NCI-H524 treated with DMSO at 0.1 percent for 48 hours (cell line): ENCODE measurements at regions not wholly inside any gene's neighbourhood (a gene's known extent, or its start where the extent isn't known, plus 50 kb on each side); places are given as distances from the start of the nearest gene placed in this dataset.

Source experiments
- DNase-seq: peaks from one replicate; lab custom pipeline; 2025; lab: John Stamatoyannopoulos, UW

- no peak for DNase-seq
These were observed 92.1 kb upstream of the POU3F1 start for GRCh38 chr1:38138498-38139233.

DNA sequence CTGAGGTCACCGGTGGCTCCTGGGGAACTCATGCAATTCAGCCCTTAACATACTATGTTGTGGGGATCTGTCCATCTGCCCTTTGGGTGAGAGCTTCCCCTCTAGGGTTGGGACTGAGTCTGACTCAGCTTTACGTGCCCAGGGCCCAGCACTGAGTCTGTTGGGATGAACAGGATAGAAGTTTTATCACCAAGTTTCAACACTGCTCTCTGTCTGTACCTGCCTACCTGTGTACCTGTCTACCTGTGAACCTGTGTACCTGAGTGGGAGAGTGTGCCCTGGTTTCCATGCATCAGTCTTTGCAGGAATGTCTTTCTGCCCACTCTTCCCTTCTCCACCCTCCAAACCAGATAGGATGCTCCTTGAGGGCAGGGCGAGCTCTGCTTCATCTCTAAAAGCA, 90.6 kb upstream of the POU3F1 start:
- DNase-seq, result no peak

DNA sequence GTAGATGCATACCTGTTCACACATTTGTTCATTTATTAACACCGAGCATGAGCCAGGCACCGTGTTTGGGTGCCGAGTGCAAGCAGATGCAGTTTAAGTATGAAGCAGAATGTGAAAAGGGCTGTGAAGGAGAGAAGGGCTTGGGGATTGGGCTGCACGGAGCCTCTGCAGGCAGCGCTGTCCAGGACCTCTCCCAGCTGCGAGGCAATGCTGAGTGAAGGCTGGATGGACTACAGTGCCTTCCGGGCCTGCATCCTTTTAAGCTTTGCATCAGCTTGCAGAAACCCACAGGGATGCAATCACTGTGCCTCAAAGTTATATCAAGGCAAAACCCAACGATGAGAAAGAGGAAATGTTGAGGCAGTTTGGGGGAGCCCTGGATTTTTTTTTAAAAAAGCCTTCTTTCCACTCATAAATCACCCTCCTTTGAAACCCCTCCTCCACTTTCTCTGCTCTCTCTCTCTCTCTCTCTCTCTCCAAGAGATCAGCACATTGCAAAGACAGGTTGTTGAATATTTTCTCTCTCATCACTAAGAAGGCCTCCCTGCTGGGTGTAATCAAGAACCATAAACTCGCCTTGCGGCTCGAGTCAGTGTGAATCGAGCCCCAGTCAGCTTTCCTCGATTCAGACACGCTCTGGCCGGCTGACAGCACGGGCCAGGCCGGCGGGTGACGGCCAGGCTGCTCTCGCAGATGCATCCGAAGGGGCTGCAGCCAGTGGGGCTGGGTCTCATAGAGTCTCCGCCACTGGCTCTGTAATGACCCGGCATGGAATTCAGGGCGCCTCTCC, 89.2 kb upstream of the POU3F1 start:
- DNase-seq, result no peak

- no peak for DNase-seq
These were observed 87.7 kb upstream of the POU3F1 start for GRCh38 chr1:38134294-38134755.

GRCh38 chr1:38133756-38134155, 87.2 kb upstream of the POU3F1 start:
- no peak for DNase-seq

GRCh38 chr1:38133304-38133703, 86.7 kb upstream of the POU3F1 start:
- no peak for DNase-seq

DNA sequence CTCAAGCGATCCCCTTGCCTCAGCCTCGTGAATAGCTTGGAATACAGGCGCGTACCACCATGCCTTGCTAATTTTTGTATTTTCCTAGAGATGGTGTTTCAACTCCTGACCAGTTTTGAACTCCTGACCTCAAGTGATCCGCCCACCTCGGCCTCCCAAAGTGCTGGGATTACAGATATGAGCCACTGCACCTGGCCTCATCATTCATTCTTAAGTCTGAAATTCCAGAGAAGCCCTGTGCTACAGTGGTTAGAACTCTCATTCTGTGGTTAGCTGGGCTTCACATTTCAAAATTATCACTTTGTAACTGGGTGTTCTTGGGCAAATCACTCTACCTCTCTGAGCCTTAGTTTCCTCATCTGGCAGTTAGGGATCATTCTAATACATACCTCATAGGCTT, 86.1 kb upstream of the POU3F1 start:
- no peak for DNase-seq

DNA sequence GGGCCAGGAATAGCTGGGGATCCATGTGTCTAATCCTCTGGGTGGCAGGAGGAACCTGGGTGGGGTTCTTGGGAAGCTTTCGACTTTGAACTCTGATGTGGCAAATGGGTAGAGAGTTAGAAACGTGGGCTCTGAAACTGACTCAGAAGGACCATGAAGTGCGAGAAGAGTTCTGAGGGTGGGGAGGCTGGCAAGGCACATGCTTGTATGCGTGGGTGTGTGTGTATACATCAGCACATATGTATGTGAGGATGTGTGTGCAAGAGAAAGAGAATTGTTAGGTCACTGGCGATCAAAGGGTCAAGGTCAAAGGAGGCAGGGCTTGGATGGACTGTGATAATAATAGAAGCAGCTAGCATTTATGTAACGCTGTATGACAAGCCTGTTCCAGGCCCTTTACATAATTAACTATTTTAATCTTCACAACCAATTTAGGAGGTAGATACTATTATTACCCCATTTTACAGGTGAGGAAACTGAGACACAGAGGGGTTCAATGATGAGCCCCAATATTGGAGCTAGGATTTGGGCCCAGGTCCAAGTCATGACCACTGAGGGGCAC, 84.5 kb upstream of the POU3F1 start:
- no peak for DNase-seq

- DNase-seq, result no peak
These were observed 83.4 kb upstream of the POU3F1 start for GRCh38 chr1:38129971-38130370.

DNA sequence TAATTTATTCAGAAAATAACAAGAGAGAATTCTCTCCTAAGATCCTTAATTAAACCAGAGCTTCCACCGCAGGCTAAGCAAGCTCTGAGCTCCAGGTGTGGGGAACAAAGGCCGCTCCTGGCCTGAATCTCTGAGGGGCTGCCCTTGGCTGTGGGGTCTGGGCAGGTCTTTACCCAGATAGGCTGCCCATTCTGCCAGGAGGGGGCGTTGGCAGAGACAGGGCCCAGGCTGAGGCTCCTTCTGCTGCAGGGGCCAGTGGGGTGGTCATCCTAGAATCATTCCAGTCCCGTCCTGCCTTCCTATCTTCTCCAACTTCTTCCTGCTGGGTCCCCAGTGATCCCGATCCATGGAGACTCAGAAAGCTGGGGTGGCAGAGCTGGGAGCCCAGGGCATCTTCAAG, 82.9 kb upstream of the POU3F1 start:
- no peak for DNase-seq

DNA sequence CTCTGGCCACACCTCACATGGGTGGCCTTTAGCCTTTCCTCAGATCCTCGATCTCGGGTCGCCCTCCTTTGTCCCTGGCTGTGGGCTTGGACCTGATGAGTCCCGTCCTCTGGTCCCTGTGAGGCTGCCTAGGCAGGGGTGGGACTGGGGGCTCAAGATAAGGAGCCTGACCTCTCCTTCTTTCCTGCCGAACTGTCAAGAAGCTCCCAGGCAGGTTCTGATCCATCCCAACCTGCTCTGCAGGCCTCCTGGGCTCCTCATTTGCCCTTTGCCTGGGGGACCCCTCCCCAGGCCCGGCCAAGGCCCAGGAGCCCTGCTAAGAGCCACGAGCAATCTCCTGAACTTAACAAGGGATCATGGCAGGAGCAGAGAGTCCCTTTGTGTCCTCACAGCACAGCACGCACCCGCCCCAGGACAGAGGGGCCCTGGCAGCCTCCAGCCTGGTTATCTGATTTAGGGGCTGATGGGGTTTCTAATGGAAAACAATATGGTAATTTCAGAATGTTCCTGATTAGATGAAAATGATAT, 82.4 kb upstream of the POU3F1 start:
- DNase-seq, result no peak

DNA sequence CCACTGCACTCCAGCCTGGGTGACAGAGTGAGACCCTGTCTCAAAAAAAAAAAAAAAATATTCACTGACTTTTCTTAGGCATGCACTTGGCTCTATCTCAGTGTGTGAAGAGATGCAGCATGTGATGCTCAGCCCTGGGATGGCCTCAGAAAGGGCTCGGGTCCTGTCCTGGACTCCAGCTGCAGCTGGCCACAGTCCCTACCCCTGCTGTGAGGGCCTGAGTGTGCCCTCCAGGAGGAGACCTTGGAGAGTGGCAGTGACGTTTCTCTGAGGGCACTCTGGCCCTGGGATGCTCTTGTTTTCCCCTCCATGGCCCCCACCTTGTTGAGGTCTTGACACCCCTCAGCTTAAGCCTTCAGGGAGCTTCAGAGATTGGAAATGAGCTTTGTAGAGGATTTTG, 81.9 kb upstream of the POU3F1 start:
- DNase-seq, result no peak

DNA sequence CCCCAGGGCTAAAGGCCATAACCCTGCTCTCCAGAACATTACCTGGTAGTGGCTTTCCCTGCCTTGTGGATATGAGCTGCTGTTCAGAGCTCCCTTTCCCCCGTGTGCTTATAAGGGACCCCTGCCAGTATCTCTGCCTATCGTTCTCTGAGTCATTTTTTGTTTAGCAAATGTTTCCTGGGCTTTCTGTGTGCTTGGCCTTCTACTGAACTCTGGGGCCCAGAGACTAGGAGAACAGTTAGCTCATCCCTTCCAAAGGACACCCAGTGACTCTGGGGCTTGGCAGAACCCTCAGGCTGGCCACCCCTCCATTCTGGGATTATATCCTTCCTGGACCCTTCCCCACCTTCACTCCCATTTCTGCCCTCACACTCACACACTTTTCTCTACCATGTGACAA, 80.8 kb upstream of the POU3F1 start:
- no peak for DNase-seq

DNA sequence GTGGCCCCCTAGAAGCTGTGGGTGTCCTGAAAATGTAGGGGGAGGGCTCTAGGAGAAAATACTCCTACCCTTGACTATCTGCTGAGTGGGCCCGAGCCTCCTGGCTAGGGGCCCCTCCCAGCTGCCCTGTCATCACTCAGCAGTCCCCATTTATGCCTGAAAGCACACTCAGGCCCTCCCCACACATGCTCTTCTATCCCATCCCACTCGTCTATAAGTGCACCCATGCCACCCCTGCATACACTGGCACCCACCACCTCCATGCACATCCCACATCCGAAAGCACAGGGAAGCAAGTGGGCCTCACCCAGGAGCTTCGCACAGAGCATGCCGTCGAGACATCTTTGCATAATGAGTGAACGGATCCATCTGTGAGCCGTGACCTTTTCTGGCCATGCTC, 80.4 kb upstream of the POU3F1 start:
- DNase-seq, result no peak

DNA sequence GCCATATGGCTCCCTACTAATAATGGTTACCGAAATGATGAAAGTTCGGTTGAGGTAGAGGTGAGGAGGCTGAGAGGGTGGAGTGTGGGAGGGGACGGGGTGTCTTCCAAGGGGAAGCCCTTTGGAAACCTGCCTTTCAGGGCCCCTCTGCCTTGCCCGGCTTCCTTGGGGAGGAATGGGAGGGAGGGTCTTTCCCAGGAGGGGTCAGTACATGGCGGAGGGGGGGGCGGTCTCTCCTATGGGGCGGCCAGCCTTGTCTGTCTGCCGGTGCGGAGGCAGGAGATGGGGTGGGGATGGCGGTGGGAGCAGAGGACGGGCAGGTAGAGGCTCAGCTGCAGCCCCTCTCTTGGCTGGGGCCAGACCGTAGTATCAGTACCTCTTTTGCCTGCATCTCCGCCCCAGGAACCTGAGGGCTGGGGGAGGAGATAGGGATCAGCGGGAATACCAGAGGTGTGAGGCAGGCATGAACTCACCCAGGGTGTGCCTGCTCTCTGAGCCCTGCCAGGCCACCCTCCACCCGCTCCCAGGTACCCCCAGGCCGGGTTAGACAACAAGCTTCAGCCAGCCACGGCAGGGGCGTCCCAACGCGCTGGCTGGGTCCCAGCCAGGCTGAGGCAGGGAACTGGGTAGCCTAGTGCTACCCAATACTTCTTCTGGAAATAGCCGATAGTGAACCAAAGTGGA, 79.4 kb upstream of the POU3F1 start:
- DNase-seq, result no peak

- DNase-seq, result no peak
These were observed 78.4 kb upstream of the POU3F1 start for GRCh38 chr1:38125016-38125415.

DNA sequence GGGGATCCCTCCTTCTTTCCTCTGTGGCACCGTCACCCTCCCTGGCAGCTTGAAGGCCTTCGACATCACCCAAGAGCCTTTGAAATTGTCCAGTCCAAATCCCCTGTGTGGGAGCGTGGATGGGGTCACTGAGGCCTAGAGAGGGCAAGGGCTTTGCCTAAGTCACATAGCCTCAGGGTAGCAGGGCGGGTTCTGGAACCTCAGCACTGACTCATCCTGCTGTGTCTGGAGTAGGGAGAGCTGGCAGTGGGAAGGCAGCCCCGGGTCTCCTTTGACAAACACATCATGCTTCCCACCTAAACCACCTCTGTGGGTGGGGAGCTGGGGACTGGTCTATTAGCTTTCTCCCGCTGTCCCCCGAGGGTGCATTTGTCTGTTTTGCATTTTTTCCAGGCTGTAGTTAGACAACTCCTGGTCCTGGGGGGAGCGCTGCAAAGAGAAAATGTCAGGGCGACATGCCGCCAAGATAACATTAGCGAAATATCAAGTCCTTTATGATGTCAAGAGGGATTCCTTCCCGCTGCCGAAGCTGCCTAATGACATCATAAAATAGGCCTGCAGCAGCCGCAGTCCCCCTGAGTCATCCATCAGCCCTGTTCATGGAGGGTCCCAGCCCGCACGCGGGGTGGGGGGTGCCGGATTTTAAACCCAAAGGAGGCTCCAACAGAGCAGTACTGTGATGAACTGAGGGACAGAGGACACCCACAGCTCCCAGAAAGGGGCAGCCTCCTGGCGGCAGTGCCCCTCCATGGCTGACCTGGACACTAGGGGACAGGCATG, 77.0 kb upstream of the POU3F1 start:
- no peak for DNase-seq

DNA sequence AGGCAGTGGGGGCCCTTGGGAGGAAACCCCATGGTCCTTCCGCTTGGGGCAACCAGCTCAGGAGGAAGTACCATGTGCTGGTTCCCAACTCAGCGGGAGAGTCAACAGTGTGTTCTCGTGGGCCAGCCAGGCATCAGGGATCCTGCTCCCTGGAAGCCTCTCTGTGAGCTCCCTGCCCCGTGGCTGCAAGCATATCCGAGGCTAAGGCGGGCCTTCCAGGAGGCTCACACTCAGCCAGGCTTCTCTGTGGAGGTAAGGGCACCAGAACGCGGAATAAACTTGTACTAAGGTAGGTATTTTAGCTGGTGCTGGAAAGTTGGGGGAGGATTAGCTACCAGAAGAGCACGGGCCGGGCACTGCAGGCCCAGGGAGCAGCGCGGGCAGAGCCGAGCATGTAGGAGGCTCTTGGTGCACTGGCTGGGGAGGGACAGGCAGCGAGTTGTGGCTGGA, 74.7 kb upstream of the POU3F1 start:
- DNase-seq, result no peak

GRCh38 chr1:38120552-38121230, 74.1 kb upstream of the POU3F1 start:
- DNase-seq, result no peak

DNA sequence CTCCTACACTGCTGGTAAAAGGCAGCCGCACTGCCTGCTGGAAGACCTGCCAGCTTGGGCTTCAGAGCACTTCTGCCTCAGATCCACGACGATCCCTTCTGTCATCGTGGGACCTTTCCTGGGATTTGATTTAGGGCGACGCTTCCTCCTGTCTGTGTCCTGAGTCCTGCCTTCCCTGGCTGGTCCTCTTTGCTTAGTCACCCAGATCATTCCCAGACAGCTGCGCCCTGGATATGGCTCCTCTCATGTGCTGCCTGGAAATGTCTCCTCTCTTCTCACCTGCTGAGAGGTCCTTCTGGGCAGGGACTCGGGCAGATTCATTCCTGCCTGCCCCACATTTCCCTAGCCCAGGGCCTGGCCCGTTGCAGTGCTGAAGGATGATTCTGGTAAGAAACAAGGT, 72.4 kb upstream of the POU3F1 start:
- no peak for DNase-seq

DNA sequence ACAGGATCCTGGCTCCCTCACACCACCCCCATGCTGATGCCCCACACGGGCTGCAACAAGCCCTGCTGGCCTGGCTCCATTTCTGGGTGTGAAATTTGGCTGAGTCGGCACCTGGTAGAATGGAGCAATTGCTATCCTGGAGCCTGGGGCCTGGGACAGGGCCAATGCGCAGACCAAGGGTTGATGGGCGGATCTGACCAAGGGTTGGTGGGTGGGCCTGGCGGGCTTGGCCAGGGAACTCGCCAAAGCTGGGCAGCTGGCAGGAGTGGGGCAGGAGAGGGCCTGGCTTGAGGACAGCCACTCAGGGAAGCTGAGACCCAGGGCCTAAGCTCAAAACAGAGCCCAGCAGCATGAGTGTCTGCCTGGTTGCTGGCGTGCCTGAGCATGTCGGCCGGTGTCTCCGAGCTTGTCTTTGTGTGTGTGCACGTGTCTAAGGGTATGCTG, 70.9 kb upstream of the POU3F1 start:
- DNase-seq, result no peak
